Loucy (cell line): ENCODE measurements at regions not wholly inside any gene's neighbourhood (a gene's known extent, or its start where the extent isn't known, plus 50 kb on each side); places are given as distances from the start of the nearest gene placed in this dataset.

Source experiments
- CTCF ChIP-seq: fragments of 200-600 bp; sonication (generic); conservative IDR thresholded peaks from 2 replicates; pipeline ENCODE4 v1.5.1; 2014; ENCODE audit warnings: mild to moderate bottlenecking, antibody characterized with exemption, low read length
- EZH2phosphoT487 ChIP-seq: fragments of 200-600 bp; IDR thresholded peaks from 2 replicates; pipeline ENCODE4 v1.6.1; 2018; ENCODE audit warnings: antibody characterized with exemption, mild to moderate bottlenecking, moderate library complexity, borderline replicate concordance

GRCh38 chr7:114110666-114111065 is 191.9 kb upstream of the PPP1R3A start:
- TF ChIP-seq CTCF (no peak), EZH2phosphoT487 (no peak)
